ENCODE measurements at regions not wholly inside any gene's neighbourhood (a gene's known extent, or its start where the extent isn't known, plus 50 kb on each side); places are given as distances from the start of the nearest gene placed in this dataset.

- no peaks in the 10 kb centered on the region for H3K27me3 Mint-ChIP-seq (ENCODE audit: insufficient read depth)
- DNase-seq, result no peak
- no peak overlapping the region for H3K27ac ChIP-seq (ENCODE audit: low read depth, low read length)
- H3K27ac Mint-ChIP-seq, result no peak overlapping the region
- H3K4me3 Mint-ChIP-seq, result no peak overlapping the region
- no peak for TF ChIP-seq CTCF (conservative IDR thresholded peaks at IDR 0.05)
- no peak overlapping the region for H3K9ac ChIP-seq (ENCODE audit: extremely low read depth, low read length, poor library complexity, severe bottlenecking)
- H3K4me1 Mint-ChIP-seq, result peaks cover 7% of the 10 kb centered on the region
- no peaks in the 10 kb centered on the region for H3K36me3 ChIP-seq (ENCODE audit: control insufficient read depth, insufficient read depth, low read length)
- no peaks in the 10 kb centered on the region for H3K9me3 Mint-ChIP-seq
- no peaks in the 10 kb centered on the region for H3K27me3 ChIP-seq (ENCODE audit: control insufficient read depth, insufficient read depth, low read length, poor library complexity, severe bottlenecking)
- no peaks in the 10 kb centered on the region for H3K36me3 Mint-ChIP-seq (ENCODE audit: low read depth)
- peaks cover 6% of the 10 kb centered on the region for H3K4me1 ChIP-seq (ENCODE audit: control insufficient read depth, insufficient read depth, low read length)
- H3K4me3 ChIP-seq (ENCODE audit: low read length), result no peak overlapping the region
- H3K9me3 ChIP-seq (ENCODE audit: control insufficient read depth, low read length), result no peaks in the 10 kb centered on the region
Measured at GRCh38 chr10:24012249-24012803, 196.6 kb upstream of the KIAA1217 start.

- Mint-ChIP-seq H3K9me3 (no peaks in the 10 kb centered on the region), H3K4me3 (no peak overlapping the region), H3K27ac (no peak overlapping the region), H3K27me3 (ENCODE audit: insufficient read depth) (no peaks in the 10 kb centered on the region), H3K4me1 (no peaks in the 10 kb centered on the region), H3K36me3 (ENCODE audit: low read depth) (no peaks in the 10 kb centered on the region)
- no peaks in the 10 kb centered on the region for H3K27me3 ChIP-seq (ENCODE audit: control insufficient read depth, insufficient read depth, low read length, poor library complexity, severe bottlenecking)
- 85 to 100% methylated on average over 1 of the region's 1 CpG for WGBS, 2 experiments (ENCODE audit: insufficient coverage in 1 of 2, insufficient read length in 1 of 2)
- TF ChIP-seq CTCF (conservative IDR thresholded peaks at IDR 0.05), result no peak
- no peak overlapping the region for H3K9ac ChIP-seq (ENCODE audit: extremely low read depth, low read length, poor library complexity, severe bottlenecking)
- DNase-seq, result no peak
- H3K4me3 ChIP-seq (ENCODE audit: low read length), result no peak overlapping the region
- no peaks in the 10 kb centered on the region for H3K4me1 ChIP-seq (ENCODE audit: control insufficient read depth, insufficient read depth, low read length)
- H3K36me3 ChIP-seq (ENCODE audit: control insufficient read depth, insufficient read depth, low read length), result no peaks in the 10 kb centered on the region
- H3K27ac ChIP-seq (ENCODE audit: low read depth, low read length), result no peak overlapping the region
- H3K9me3 ChIP-seq (ENCODE audit: control insufficient read depth, low read length), result no peaks in the 10 kb centered on the region
Measured at GRCh38 chr10:24027107-24027506, 181.8 kb upstream of the KIAA1217 start.

- Mint-ChIP-seq H3K4me3 (no peak overlapping the region), H3K27ac (no peak overlapping the region), H3K9me3 (no peaks in the 10 kb centered on the region), H3K4me1 (no peaks in the 10 kb centered on the region), H3K27me3 (ENCODE audit: insufficient read depth) (no peaks in the 10 kb centered on the region), H3K36me3 (ENCODE audit: low read depth) (no peaks in the 10 kb centered on the region)
- Histone ChIP-seq H3K36me3 (ENCODE audit: control insufficient read depth, insufficient read depth, low read length) (no peaks in the 10 kb centered on the region), H3K9ac (ENCODE audit: extremely low read depth, low read length, poor library complexity, severe bottlenecking) (no peak overlapping the region), H3K27me3 (ENCODE audit: control insufficient read depth, insufficient read depth, low read length, poor library complexity, severe bottlenecking) (no peaks in the 10 kb centered on the region), H3K4me1 (ENCODE audit: control insufficient read depth, insufficient read depth, low read length) (no peaks in the 10 kb centered on the region), H3K9me3 (ENCODE audit: control insufficient read depth, low read length) (no peaks in the 10 kb centered on the region), H3K27ac (ENCODE audit: low read depth, low read length) (no peak overlapping the region), H3K4me3 (ENCODE audit: low read length) (no peak overlapping the region)
- no peak for DNase-seq
- TF ChIP-seq CTCF (conservative IDR thresholded peaks at IDR 0.05), result no peak
- WGBS, 2 experiments (ENCODE audit: insufficient coverage in 1 of 2, insufficient read length in 1 of 2), result 94 to 95% methylated on average over 5 of the region's 5 CpGs
Measured at GRCh38 chr10:24034571-24034970, 174.4 kb upstream of the KIAA1217 start.

Data from endodermal cell (in vitro differentiated cells).